GM12891 (cell line): ENCODE measurements at regions not wholly inside any gene's neighbourhood (a gene's known extent, or its start where the extent isn't known, plus 50 kb on each side); places are given as distances from the start of the nearest gene placed in this dataset.

ENCODE experiments used
- POLR2A ChIP-seq: IDR thresholded peaks from 2 replicates; pipeline ENCODE4 v1.6.1; 2011; ENCODE audit warnings: low read depth, low read length, control low read depth
- POLR2AphosphoS5 ChIP-seq: IDR thresholded peaks from 2 replicates; pipeline ENCODE4 v1.6.1; 2011; ENCODE audit warnings: low read depth, low read length, control low read depth
- SPI1 ChIP-seq: IDR thresholded peaks from 2 replicates; pipeline ENCODE4 v1.6.1; 2011; ENCODE audit warnings: low read depth, low read length, control low read depth
- TAF1 ChIP-seq: IDR thresholded peaks from 2 replicates; pipeline ENCODE4 v1.6.1; 2011; ENCODE audit warnings: low read depth, low read length, control low read depth

GRCh38 chr10:83212632-83213334 lies 926.5 kb upstream of the GHITM start:
- TF ChIP-seq POLR2AphosphoS5 (no peak), POLR2A (no peak), TAF1 (no peak), SPI1 (no peak)
